ENCODE measurements at regions not wholly inside any gene's neighbourhood (a gene's known extent, or its start where the extent isn't known, plus 50 kb on each side); places are given as distances from the start of the nearest gene placed in this dataset.

- Histone ChIP-seq H3K27me3 (ENCODE audit: control insufficient read depth, insufficient read depth, low read length) (no peaks in the 10 kb centered on the region), H3K36me3 (ENCODE audit: control insufficient read depth, insufficient read depth, low read length) (no peaks in the 10 kb centered on the region), H3K27ac (ENCODE audit: low read length) (no peak overlapping the region), H3K9me3 (ENCODE audit: control insufficient read depth, insufficient read depth, low read depth, low read length) (no peaks in the 10 kb centered on the region), H3K4me3 (ENCODE audit: low read depth in 2 of 2, low read length in 2 of 2) (no peak overlapping the region), H3K4me1 (ENCODE audit: control insufficient read depth, insufficient read depth, low read length) (no peaks in the 10 kb centered on the region)
- CTCF ChIA-PET = no interaction called here
- ATAC-seq = no peak
- BruUV-seq (replicated peaks) = no TSS peak
- in situ Hi-C loops (cut with HindIII; ENCODE audit: low pct_unique_long_range_greater_than_20kb, low sequenced_read_pairs) (no loop called here), intact Hi-C loops (cut with micrococcal nuclease; ENCODE audit: unreplicated experiment) (no loop called here)
- DNase-seq (ENCODE audit: low read depth, low spot score) = no peak
- no peak for TF ChIP-seq REST (IDR thresholded peaks at IDR 0.05; ENCODE audit: insufficient read depth in 1 of 2, low read depth in 2 of 2, low read length in 1 of 2)
- TF ChIP-seq SIN3A (IDR thresholded peaks at IDR 0.05; ENCODE audit: borderline replicate concordance, insufficient read depth, low read depth, low read length) = no peak
- TF ChIP-seq TCF7L2 (IDR thresholded peaks at IDR 0.05; ENCODE audit: low read depth, low read length) = no peak
- no peak for TF ChIP-seq CTCF (IDR thresholded peaks at IDR 0.05)
- no peak for TF ChIP-seq POLR2AphosphoS5 (IDR thresholded peaks at IDR 0.05; ENCODE audit: low read depth, low read length)
- POLR2A ChIA-PET = no interaction called here
Measured at GRCh38 chr10:59524348-59524747, 162.0 kb upstream of the FAM13C start.

GRCh38 chr10:59523851-59524250 is 161.5 kb upstream of the FAM13C start:
- DNase-seq (ENCODE audit: low read depth, low spot score) (no peak), ATAC-seq (no peak)
- no peaks in the 10 kb centered on the region for H3K27me3 ChIP-seq (ENCODE audit: control insufficient read depth, insufficient read depth, low read length)
- in situ Hi-C loops (cut with HindIII; ENCODE audit: low pct_unique_long_range_greater_than_20kb, low sequenced_read_pairs) (no loop called here), intact Hi-C loops (cut with micrococcal nuclease; ENCODE audit: unreplicated experiment) (no loop called here)
- TF ChIP-seq CTCF (IDR thresholded peaks at IDR 0.05) = no peak
- TF ChIP-seq SIN3A (IDR thresholded peaks at IDR 0.05; ENCODE audit: borderline replicate concordance, insufficient read depth, low read depth, low read length) = no peak
- no peak for TF ChIP-seq TCF7L2 (IDR thresholded peaks at IDR 0.05; ENCODE audit: low read depth, low read length)
- no peak for TF ChIP-seq POLR2AphosphoS5 (IDR thresholded peaks at IDR 0.05; ENCODE audit: low read depth, low read length)
- no peak for TF ChIP-seq REST (IDR thresholded peaks at IDR 0.05; ENCODE audit: insufficient read depth in 1 of 2, low read depth in 2 of 2, low read length in 1 of 2)
- CTCF ChIA-PET = no interaction called here
- no peak overlapping the region for H3K27ac ChIP-seq (ENCODE audit: low read length)
- no TSS peak for BruUV-seq (replicated peaks)
- no peaks in the 10 kb centered on the region for H3K4me1 ChIP-seq (ENCODE audit: control insufficient read depth, insufficient read depth, low read length)
- no peak overlapping the region for H3K4me3 ChIP-seq (ENCODE audit: low read depth in 2 of 2, low read length in 2 of 2)
- POLR2A ChIA-PET = no interaction called here
- H3K9me3 ChIP-seq (ENCODE audit: control insufficient read depth, insufficient read depth, low read depth, low read length) = no peaks in the 10 kb centered on the region
- H3K36me3 ChIP-seq (ENCODE audit: control insufficient read depth, insufficient read depth, low read length) = no peaks in the 10 kb centered on the region

All from Panc1 (cell line).